ENCODE measurements at regions not wholly inside any gene's neighbourhood (a gene's known extent, or its start where the extent isn't known, plus 50 kb on each side); places are given as distances from the start of the nearest gene placed in this dataset.

DNA sequence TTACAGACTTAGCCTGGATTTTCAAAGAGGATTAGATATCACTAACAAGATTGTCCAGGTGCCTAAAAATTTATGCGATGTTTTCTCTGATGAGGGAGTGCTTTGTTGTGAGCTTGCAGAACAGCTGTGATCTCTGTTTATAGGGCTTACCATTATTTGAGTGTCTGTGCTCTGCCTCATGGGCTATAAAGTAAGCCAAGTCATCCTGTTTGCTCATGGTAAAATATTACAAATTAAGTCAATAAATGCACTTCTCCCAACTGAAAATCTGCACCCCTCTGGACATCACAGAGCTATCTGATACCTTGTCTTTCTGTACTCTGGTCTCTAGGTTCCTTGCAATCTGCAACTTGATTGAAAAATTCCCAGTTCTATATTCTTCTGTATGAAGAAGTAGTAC is 293.4 kb upstream of the ACTBL2 start:
- no peaks in the 10 kb centered on the region for H3K27me3 Mint-ChIP-seq (ENCODE audit: low read depth)
- H3K9me3 Mint-ChIP-seq, result no peaks in the 10 kb centered on the region
- H3K4me3 Mint-ChIP-seq, result no peak overlapping the region
- DNase-seq (no peak), ATAC-seq (no peak)
- H3K4me1 Mint-ChIP-seq (ENCODE audit: low read depth), result no peaks in the 10 kb centered on the region
- H3K36me3 Mint-ChIP-seq (ENCODE audit: insufficient read depth), result no peaks in the 10 kb centered on the region

DNA sequence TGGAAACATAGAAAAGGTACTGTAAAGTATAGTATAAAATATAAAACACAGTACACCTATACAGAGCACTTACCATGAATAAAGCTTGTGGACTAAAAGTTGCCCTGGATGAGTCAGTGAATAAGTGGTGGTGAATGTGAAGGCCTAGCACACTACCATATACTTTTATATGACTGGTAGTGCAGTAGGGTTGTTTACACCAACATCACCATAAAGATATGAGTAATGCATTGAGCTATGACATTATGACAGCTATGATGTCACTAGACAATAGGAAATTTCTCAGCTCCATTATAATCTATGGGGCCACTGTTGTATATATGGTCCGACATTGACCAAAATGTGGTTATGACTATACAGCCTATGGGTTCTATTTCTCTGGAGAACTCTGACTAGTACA is 291.8 kb upstream of the ACTBL2 start:
- ATAC-seq, result peak; percentile 43 to 52
- Mint-ChIP-seq H3K27me3 (ENCODE audit: low read depth) (peaks cover under 1% of the 10 kb centered on the region), H3K36me3 (ENCODE audit: insufficient read depth) (no peaks in the 10 kb centered on the region), H3K4me1 (ENCODE audit: low read depth) (no peaks in the 10 kb centered on the region), H3K9me3 (no peaks in the 10 kb centered on the region), H3K4me3 (no peak overlapping the region)
- no peak for DNase-seq

DNA sequence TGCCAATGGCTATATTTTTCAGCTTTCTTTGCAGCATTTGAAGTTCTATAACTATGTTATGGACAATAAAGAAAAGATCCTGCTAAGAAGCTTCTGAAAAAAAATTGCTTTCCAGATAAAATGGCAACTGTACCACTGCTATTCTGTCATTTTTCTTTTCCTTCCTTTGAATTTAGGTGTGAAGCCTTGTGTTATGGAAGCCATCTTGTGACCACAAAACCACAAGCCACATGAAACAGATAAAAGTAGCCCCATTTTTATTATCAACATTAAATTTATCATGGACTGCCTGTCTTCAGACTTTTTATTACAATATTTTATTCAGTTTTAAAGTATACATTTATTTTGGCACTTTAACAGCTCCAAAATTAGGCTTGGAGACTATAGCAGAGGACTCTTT is 289.9 kb upstream of the ACTBL2 start:
- H3K9me3 Mint-ChIP-seq, result no peaks in the 10 kb centered on the region
- no peak for DNase-seq
- peaks cover 4% of the 10 kb centered on the region for H3K27me3 Mint-ChIP-seq (ENCODE audit: low read depth)
- H3K36me3 Mint-ChIP-seq (ENCODE audit: insufficient read depth), result no peaks in the 10 kb centered on the region
- H3K4me1 Mint-ChIP-seq (ENCODE audit: low read depth), result no peaks in the 10 kb centered on the region
- ATAC-seq, result no peak
- H3K4me3 Mint-ChIP-seq, result no peak overlapping the region

DNA sequence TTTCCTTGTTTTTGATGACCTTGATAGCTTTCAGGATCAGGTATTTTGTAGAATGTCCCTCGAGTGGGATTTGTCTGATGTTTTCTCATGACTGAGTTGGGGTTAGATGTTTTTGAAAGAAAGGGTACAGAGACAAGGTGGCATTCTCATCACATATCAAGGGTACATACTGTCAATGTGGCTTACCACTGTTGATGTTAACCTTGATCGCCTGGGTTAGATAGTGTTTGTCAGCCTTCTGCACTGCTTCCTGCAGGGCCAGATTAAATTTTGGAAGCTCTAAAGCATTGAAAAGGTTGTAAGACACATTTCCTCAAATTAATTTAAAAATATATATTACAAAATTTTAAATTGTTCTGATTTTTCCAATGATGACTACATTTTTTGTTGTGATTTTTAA is 287.4 kb upstream of the ACTBL2 start:
- DNase-seq, result no peak
- ATAC-seq, result no peak
- no peaks in the 10 kb centered on the region for H3K36me3 Mint-ChIP-seq (ENCODE audit: insufficient read depth)
- no peaks in the 10 kb centered on the region for H3K9me3 Mint-ChIP-seq
- no peak overlapping the region for H3K4me3 Mint-ChIP-seq
- H3K27me3 Mint-ChIP-seq (ENCODE audit: low read depth), result peaks cover 4% of the 10 kb centered on the region
- H3K4me1 Mint-ChIP-seq (ENCODE audit: low read depth), result no peaks in the 10 kb centered on the region

DNA sequence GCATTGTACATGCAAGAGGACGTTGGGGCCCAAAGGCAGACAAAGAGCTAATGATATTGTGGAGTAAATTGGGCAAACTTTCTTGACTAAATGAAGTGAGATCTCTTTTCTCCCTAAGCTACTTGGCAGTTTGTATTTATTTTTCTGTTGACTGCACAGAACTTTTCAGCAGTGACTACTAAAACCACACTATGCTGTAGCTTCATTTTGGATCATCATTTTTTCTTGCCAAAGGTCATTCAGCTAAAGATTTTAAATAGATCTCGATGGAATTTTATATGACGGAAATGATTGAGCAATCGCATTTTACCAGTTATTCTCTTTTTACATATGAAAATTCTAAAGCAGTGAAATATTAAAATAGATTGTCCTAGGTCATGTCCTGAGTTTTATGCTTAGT is 286.1 kb upstream of the ACTBL2 start:
- Mint-ChIP-seq H3K4me1 (ENCODE audit: low read depth) (no peaks in the 10 kb centered on the region), H3K27me3 (ENCODE audit: low read depth) (peaks cover 4% of the 10 kb centered on the region)
- ATAC-seq, result no peak

DNA sequence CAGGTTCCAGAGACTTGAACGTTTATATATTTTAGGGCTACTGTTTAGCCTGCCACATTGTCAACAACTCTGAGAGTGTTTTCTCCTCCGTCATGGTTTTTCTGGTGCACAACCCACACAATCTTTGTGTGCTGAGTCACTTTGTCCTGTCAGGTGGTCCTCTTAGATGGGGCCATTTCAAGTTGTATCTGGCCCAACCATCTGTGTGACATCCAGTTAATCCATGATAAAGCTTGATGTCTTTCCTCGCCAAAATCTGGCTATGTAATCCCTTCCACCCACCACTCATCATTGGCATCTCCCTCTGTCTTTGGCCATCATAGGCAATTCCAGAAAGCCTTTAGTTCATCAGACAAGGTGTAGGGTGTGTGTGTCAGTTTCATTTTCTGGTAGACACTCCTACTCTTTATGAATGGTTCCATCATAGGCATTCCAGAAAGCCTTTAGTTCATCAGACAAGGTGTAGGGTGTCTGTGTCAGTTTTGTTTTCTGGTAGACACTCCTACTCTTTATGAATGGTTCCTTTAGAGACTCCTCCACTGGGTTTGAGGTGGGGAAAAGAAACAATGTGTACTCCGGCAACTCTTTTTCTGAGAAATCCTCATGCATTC is 282.0 kb upstream of the ACTBL2 start:
- ATAC-seq (peak; percentile 10 to 77), DNase-seq (no peak)
- peaks cover 4% of the 10 kb centered on the region for H3K27me3 Mint-ChIP-seq (ENCODE audit: low read depth)
- no peaks in the 10 kb centered on the region for H3K36me3 Mint-ChIP-seq (ENCODE audit: insufficient read depth)
- H3K4me1 Mint-ChIP-seq (ENCODE audit: low read depth), result no peaks in the 10 kb centered on the region
- no peaks in the 10 kb centered on the region for H3K9me3 Mint-ChIP-seq
- H3K4me3 Mint-ChIP-seq, result no peak overlapping the region

More for the DNA sequence above, 286.1 kb upstream of the ACTBL2 start:
- Mint-ChIP-seq H3K9me3 (no peaks in the 10 kb centered on the region), H3K36me3 (ENCODE audit: insufficient read depth) (no peaks in the 10 kb centered on the region), H3K4me3 (no peak overlapping the region)
- no peak for DNase-seq

DNA sequence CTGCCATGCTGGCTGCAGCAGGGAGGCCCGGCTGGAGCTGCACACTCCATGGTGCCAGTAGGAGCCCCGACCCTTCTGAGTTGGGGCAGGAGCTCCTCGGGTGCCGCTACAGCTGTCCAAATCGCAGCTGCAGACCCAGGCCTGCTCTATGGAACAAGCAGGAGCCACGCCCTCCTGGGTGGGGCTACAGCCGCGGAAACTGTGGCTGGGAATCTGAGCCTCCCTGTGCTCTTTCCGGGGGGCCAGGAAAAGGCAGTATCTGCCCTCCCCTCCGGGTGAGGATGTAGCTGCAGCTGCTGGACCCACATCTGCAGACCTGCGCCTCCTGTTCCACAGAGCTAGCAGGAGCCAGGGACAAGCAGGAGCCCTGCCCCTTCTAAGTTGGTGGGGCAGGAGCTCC is 278.9 kb upstream of the ACTBL2 start:
- no peaks in the 10 kb centered on the region for H3K36me3 Mint-ChIP-seq (ENCODE audit: insufficient read depth)
- no peak overlapping the region for H3K4me3 Mint-ChIP-seq
- H3K27me3 Mint-ChIP-seq (ENCODE audit: low read depth), result no peaks in the 10 kb centered on the region
- no peak for ATAC-seq
- H3K9me3 Mint-ChIP-seq, result no peaks in the 10 kb centered on the region
- DNase-seq, result no peak
- H3K4me1 Mint-ChIP-seq (ENCODE audit: low read depth), result no peaks in the 10 kb centered on the region

DNA sequence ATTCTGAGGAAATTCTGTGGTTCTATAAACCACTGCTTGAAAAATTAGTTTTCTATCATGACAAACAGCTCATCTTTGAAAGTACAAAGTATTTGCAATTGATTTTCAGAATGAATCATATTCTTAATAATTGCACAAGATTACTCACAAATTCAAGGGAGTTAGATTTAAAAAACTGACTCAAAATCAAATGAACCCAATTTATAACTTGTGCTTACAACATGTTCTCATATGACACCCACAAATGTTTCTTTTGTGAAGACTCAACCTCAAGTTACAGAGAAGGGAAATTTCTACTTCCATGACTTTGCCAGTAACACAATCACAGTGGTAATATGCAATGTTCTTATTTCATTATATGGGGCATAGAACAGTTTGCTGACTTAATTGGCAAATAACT is 272.0 kb upstream of the ACTBL2 start:
- no peaks in the 10 kb centered on the region for H3K36me3 Mint-ChIP-seq (ENCODE audit: insufficient read depth)
- DNase-seq, result no peak
- no peaks in the 10 kb centered on the region for H3K4me1 Mint-ChIP-seq (ENCODE audit: low read depth)
- ATAC-seq, result no peak
- no peaks in the 10 kb centered on the region for H3K9me3 Mint-ChIP-seq
- H3K27me3 Mint-ChIP-seq (ENCODE audit: low read depth), result no peaks in the 10 kb centered on the region
- no peak overlapping the region for H3K4me3 Mint-ChIP-seq

DNA sequence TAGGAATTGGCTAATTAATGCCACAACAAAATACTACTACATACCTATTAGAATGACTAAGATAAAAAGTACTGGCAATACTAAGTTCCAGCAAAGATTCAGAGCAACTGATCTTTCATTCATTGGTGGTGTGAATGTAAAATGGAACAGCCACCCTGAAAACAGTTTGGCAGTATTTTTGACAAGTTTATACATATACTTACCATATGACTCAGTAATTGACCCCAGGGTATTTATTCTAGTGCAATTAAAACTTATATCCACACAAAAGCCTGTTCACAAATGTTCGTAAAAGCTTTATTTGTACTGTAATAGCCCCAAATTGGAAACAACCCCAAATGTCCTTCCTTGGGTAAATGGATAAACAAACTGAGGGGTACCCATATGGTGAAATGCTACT is 270.8 kb upstream of the ACTBL2 start:
- H3K36me3 Mint-ChIP-seq (ENCODE audit: insufficient read depth), result no peaks in the 10 kb centered on the region
- peaks cover 3% of the 10 kb centered on the region for H3K4me1 Mint-ChIP-seq (ENCODE audit: low read depth)
- H3K4me3 Mint-ChIP-seq, result no peak overlapping the region
- no peak for DNase-seq
- no peak for ATAC-seq
- H3K27me3 Mint-ChIP-seq (ENCODE audit: low read depth), result no peaks in the 10 kb centered on the region
- no peaks in the 10 kb centered on the region for H3K9me3 Mint-ChIP-seq

DNA sequence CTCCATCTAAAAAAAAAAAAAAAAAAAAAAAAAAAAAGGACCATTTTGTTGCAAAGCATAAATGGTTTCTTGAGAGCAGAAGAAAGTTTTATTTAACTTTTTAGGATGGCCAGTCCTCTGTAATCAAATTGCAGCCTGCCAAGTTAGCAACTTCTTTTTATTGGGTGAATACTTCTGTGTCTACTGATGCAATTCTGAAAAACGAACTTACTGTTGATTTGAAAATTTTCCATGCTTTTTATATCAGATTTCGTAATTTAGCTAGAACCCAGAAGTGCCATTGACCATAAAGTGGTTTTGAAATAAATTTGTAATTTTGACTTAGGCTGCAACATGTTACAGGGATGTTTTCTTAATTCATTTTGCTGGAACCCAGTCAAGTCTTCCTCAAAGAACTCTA is 269.1 kb upstream of the ACTBL2 start:
- no peaks in the 10 kb centered on the region for H3K9me3 Mint-ChIP-seq
- H3K36me3 Mint-ChIP-seq (ENCODE audit: insufficient read depth), result no peaks in the 10 kb centered on the region
- no peak overlapping the region for H3K4me3 Mint-ChIP-seq
- H3K4me1 Mint-ChIP-seq (ENCODE audit: low read depth), result peaks cover 3% of the 10 kb centered on the region
- no peak for DNase-seq
- no peak for ATAC-seq
- no peaks in the 10 kb centered on the region for H3K27me3 Mint-ChIP-seq (ENCODE audit: low read depth)

DNA sequence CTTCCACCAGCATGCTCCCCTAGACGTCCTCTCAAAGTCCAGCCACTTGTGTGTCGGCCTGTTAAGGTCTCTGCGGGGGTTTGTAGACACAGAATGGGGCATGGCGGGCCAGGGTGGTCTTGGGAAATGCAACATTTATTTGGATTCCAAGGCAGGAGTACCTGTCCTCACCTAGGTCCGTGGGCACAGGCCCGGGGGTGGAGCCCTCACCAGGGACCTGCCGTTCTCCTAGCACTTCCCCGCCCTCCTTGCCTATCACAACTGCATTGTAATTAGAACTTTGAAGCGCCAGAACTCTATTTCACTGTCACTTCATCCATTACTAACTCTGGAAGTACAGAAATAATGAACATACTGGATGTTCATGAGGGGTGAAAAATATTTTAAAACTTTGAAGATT is 268.3 kb upstream of the ACTBL2 start:
- Mint-ChIP-seq H3K27me3 (ENCODE audit: low read depth) (peaks cover 2% of the 10 kb centered on the region), H3K4me3 (no peak overlapping the region), H3K4me1 (ENCODE audit: low read depth) (peaks cover 3% of the 10 kb centered on the region), H3K36me3 (ENCODE audit: insufficient read depth) (no peaks in the 10 kb centered on the region), H3K9me3 (no peaks in the 10 kb centered on the region)
- ATAC-seq (no peak), DNase-seq (no peak)

DNA sequence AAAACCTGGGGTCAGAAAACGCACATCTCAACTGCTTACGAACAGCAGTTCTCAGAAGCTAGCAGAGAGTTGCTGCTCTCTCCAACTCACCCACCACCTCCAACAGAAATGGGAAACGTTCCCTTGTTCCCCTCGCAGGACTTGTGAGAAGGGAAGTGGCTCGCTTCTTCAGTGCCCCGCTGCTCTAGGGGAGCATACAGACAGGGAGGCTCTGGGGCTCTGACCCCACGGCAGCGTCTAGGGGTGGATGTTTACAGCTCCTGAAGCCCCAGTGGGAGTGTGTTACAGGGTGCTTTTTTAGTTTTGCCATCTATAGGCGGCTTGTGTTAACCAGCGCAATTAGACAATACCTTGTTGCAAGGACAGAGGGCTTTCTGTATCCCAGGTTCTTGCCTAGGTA is 267.7 kb upstream of the ACTBL2 start:
- H3K27me3 Mint-ChIP-seq (ENCODE audit: low read depth), result peaks cover 2% of the 10 kb centered on the region
- H3K4me1 Mint-ChIP-seq (ENCODE audit: low read depth), result peaks cover 3% of the 10 kb centered on the region
- no peak overlapping the region for H3K4me3 Mint-ChIP-seq
- H3K36me3 Mint-ChIP-seq (ENCODE audit: insufficient read depth), result no peaks in the 10 kb centered on the region
- H3K9me3 Mint-ChIP-seq, result no peaks in the 10 kb centered on the region
- no peak for ATAC-seq
- DNase-seq, result no peak

DNA sequence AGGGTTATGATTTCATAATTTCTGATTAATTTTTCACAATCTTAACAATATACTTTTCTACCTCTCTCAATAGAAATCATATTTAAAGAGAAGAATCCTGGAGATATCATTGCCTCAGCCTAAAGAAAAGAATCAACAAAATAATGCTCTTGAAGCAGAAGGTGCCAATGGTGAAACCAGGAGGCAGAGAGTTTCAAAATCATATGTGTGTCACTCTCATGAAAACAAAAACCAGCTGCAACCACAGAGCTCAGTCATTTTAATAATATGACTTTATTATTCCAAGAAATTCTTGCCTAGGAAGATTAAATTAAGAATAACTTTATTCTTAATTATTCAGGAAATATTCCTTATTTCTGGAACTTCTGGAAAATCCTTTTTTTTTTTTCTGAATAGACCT is 266.8 kb upstream of the ACTBL2 start:
- H3K36me3 Mint-ChIP-seq (ENCODE audit: insufficient read depth), result no peaks in the 10 kb centered on the region
- peaks cover 3% of the 10 kb centered on the region for H3K4me1 Mint-ChIP-seq (ENCODE audit: low read depth)
- H3K27me3 Mint-ChIP-seq (ENCODE audit: low read depth), result peaks cover 2% of the 10 kb centered on the region
- DNase-seq, result no peak
- ATAC-seq, result no peak
- no peaks in the 10 kb centered on the region for H3K9me3 Mint-ChIP-seq
- no peak overlapping the region for H3K4me3 Mint-ChIP-seq

DNA sequence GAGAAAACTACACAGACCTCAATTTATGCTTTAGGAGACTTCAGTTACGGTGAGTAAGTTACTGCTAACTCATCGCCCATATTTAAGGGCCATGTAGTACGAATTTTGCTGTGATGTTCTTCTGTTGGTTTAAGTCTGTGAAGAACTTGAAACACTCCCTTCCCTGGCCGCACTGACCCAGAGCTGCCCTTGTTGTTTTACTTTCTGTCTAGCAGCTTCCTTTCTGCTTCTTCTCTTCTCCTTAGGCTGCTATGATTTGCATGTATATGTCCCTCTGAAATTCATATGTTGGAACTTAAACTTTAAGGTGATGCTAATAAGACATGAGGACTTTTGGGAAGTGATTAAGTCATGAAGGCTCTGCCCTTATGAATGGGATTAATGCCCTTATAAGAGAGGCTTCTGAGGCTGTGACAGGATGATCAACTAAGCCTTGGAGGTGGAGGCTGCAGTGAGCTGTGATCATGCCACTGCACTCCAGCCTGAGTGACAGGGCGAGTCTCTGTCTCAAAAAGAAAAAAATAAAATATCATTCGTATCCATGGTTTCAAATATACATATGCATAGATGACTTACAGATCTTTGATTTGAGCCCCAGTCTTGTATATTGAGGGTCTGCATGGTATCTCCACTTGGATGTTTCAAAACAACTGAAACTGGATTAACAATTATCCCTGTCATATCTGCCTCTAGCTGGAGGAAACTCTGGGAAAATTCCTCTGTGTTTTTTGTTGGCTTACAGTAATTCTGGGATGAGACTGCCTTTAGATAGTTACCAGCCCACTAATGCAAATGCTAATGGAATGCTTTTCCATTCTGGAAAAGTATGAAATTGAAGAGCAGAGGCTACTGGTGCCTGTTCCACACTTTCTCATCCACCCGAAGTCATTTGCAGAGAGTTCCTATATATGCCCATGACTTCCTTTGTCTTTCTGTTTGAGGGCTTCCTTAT is 263.4 kb upstream of the ACTBL2 start:
- no peak for ATAC-seq
- Mint-ChIP-seq H3K36me3 (ENCODE audit: insufficient read depth) (no peaks in the 10 kb centered on the region), H3K4me1 (ENCODE audit: low read depth) (peaks cover 3% of the 10 kb centered on the region), H3K4me3 (no peak overlapping the region), H3K27me3 (ENCODE audit: low read depth) (peaks cover 2% of the 10 kb centered on the region), H3K9me3 (no peaks in the 10 kb centered on the region)
- DNase-seq, result no peak

DNA sequence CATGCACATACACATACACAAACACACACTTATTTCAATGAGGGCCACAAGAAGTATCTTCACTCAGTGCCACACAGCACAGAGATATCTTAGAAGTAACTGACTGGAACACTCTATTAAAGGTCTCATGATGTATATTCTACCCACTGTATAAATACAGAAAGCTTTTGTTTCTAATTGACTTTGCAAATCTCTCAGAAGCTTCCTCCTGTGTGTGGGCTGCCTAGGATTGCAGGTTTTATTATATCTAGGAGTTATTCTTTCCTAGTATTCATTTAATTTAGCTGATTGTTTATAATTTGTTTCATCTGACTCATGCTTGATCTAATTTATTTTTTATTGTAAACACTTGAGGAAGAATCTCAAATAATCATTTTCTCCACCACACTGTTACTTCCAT is 262.4 kb upstream of the ACTBL2 start:
- ATAC-seq (no peak), DNase-seq (no peak)
- peaks cover 3% of the 10 kb centered on the region for H3K4me1 Mint-ChIP-seq (ENCODE audit: low read depth)
- H3K4me3 Mint-ChIP-seq, result no peak overlapping the region
- no peaks in the 10 kb centered on the region for H3K36me3 Mint-ChIP-seq (ENCODE audit: insufficient read depth)
- no peaks in the 10 kb centered on the region for H3K9me3 Mint-ChIP-seq
- H3K27me3 Mint-ChIP-seq (ENCODE audit: low read depth), result peaks cover 2% of the 10 kb centered on the region
